SU-DHL-6 (cell line): ENCODE measurements at regions not wholly inside any gene's neighbourhood (a gene's known extent, or its start where the extent isn't known, plus 50 kb on each side); places are given as distances from the start of the nearest gene placed in this dataset.

Experiments used
- CTCF ChIP-seq: fragments of 200-600 bp; sonication (generic); IDR thresholded peaks from one replicate; pipeline ENCODE4 v1.5.1; 2017; ENCODE audit warnings: antibody characterized with exemption, mild to moderate bottlenecking, low read length, moderate library complexity; ENCODE audit not compliant: insufficient read depth, poor library complexity, severe bottlenecking
- EZH2phosphoT487 ChIP-seq: fragments of 200-600 bp; sonication (generic), shearing (Covaris generic); conservative IDR thresholded peaks from 2 replicates; pipeline ENCODE4 v1.6.1; 2018; ENCODE audit warnings: mild to moderate bottlenecking, antibody characterized with exemption, low read length, moderate library complexity, mixed read lengths

- TF ChIP-seq CTCF (no peak), EZH2phosphoT487 (no peak)
These were observed 899.8 kb downstream of the RAB28 start for GRCh38 chr4:12584116-12584875.
